Duodenal mucosa (tissue), 2 donors: ENCODE measurements at regions not wholly inside any gene's neighbourhood (a gene's known extent, or its start where the extent isn't known, plus 50 kb on each side); places are given as distances from the start of the nearest gene placed in this dataset.
"Not testable (repeated sequence)": the region's sequence is repeated elsewhere in the genome, so short reads cannot be mapped to it uniquely, and the experiment has no call there.

Experiments used
- H3K27ac ChIP-seq: one replicate; pipeline ENCODE4 v1.7.0; 2013; ENCODE audit warnings: low read depth, low read length
- H3K27me3 ChIP-seq, 2 donors: one replicate each; pipeline ENCODE4 v1.7.0; 2013; ENCODE audit warnings: low read length in 2 of 2, control low read depth in 1 of 2; ENCODE audit not compliant: insufficient read depth in 2 of 2, control insufficient read depth in 1 of 2
- H3K36me3 ChIP-seq, 2 donors: one replicate each; pipeline ENCODE4 v1.7.0; 2013; ENCODE audit warnings: low read length in 2 of 2, control low read depth in 1 of 2; ENCODE audit not compliant: insufficient read depth in 2 of 2, control insufficient read depth in 1 of 2
- H3K4me1 ChIP-seq, 2 donors: one replicate each; pipeline ENCODE4 v1.7.0; 2013; ENCODE audit warnings: low read length in 2 of 2, control low read depth in 1 of 2; ENCODE audit not compliant: insufficient read depth in 2 of 2, control insufficient read depth in 1 of 2
- H3K4me3 ChIP-seq, 2 donors: one replicate each; pipeline ENCODE4 v1.7.0; 2013; ENCODE audit warnings: low read length in 2 of 2, low read depth in 1 of 2
- H3K9ac ChIP-seq, 2 donors: one replicate each; pipeline ENCODE4 v1.7.0; 2013; ENCODE audit warnings: low read length in 2 of 2, low read depth in 1 of 2
- H3K9me3 ChIP-seq, 2 donors: one replicate each; pipeline ENCODE4 v1.7.0; 2013; ENCODE audit warnings: low read length in 2 of 2, control low read depth in 1 of 2; ENCODE audit not compliant: control insufficient read depth in 1 of 2

- H3K9me3 ChIP-seq = no peaks in the 10 kb centered on the region
- H3K27me3 ChIP-seq = no peaks in the 10 kb centered on the region
- H3K27ac ChIP-seq = no peak overlapping the region
- H3K9ac ChIP-seq = no peak overlapping the region
- no peaks in the 10 kb centered on the region for H3K4me1 ChIP-seq
- H3K36me3 ChIP-seq = no peaks in the 10 kb centered on the region
- no peak overlapping the region for H3K4me3 ChIP-seq
Measured at GRCh38 chr17:68693466-68693865, 92.3 kb upstream of the FAM20A start.

DNA sequence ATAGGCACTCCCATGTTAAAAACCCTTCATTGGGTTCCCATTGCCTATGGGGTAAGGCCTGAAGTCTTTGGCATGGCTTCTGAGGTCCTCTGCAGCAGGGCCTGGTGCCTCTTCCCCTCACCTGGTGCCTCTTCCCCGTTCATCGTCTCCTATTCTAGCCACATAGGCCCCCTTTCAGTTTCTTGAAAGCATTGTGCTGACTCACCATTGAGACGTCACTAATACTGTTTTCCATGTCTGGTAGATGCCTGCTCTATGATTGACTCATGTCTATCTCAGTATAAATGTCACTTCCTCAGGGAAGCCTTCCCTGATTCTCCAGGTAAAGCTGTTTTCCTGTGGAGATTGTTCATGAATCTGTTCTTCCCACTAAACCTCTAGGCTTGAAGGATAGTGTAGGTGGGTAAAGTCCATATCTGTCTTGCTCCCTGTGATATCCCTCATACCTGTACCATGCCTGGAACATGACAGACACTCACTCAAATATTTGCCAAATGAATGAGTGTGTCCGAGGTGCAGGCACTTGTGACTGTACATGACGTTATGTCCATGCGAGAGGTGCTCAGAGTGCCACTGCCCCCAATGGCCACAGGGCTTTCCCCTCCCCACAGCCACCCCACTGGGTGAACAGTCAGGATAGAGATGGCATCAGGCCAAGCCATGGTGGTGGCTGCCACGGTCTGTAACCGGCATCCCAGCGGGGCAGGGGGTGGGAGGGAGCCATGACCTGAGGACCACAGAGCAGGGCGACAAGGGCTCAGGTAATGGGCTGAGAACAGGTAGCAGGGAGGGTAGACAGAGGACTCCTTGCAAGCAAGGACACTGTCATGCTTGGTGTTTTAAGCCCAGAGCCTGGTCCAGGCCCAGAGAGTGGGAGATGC, 85.2 kb upstream of the FAM20A start:
- Histone ChIP-seq H3K4me3 (no peak overlapping the region), H3K27ac (no peak overlapping the region), H3K9ac (no peak overlapping the region), H3K4me1 (no peaks in the 10 kb centered on the region), H3K27me3 (no peaks in the 10 kb centered on the region), H3K36me3 (no peaks in the 10 kb centered on the region), H3K9me3 (no peaks in the 10 kb centered on the region)

DNA sequence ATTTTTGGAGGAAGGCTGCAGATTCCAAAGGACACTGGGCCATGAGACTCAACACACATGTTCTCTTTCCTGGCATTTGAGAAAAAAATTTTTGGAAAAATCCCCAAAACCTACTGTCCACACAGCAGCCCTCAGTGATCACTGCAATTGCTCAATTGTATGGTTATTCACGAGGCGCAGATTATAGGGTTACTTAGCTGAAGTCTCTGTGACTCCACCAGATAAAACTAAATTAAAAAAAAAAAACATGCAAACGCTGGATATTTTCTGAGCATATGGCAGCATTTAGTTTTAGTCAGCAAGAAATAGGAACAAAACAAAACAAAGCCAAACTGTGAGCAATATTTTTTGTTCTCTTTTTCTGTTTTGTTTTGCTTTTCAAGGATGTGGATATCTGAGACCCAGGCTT, 83.8 kb upstream of the FAM20A start:
- H3K4me3 ChIP-seq = no peak overlapping the region
- no peak overlapping the region for H3K9ac ChIP-seq
- H3K9me3 ChIP-seq = no peaks in the 10 kb centered on the region
- H3K27ac ChIP-seq = no peak overlapping the region
- H3K27me3 ChIP-seq = no peaks in the 10 kb centered on the region
- H3K4me1 ChIP-seq = no peaks in the 10 kb centered on the region
- H3K36me3 ChIP-seq = no peaks in the 10 kb centered on the region

- Histone ChIP-seq H3K36me3 (no peaks in the 10 kb centered on the region), H3K9ac (no peak overlapping the region), H3K4me3 (no peak overlapping the region), H3K27me3 (no peaks in the 10 kb centered on the region), H3K27ac (no peak overlapping the region), H3K4me1 (no peaks in the 10 kb centered on the region), H3K9me3 (no peaks in the 10 kb centered on the region)
Measured at GRCh38 chr17:68682903-68683302, 81.7 kb upstream of the FAM20A start.

- H3K9me3 ChIP-seq = no peaks in the 10 kb centered on the region
- no peaks in the 10 kb centered on the region for H3K4me1 ChIP-seq
- no peak overlapping the region for H3K4me3 ChIP-seq
- H3K27ac ChIP-seq = no peak overlapping the region
- no peaks in the 10 kb centered on the region for H3K36me3 ChIP-seq
- H3K9ac ChIP-seq = no peak overlapping the region
- no peaks in the 10 kb centered on the region for H3K27me3 ChIP-seq
Measured at GRCh38 chr17:68679882-68680281, 78.7 kb upstream of the FAM20A start.

DNA sequence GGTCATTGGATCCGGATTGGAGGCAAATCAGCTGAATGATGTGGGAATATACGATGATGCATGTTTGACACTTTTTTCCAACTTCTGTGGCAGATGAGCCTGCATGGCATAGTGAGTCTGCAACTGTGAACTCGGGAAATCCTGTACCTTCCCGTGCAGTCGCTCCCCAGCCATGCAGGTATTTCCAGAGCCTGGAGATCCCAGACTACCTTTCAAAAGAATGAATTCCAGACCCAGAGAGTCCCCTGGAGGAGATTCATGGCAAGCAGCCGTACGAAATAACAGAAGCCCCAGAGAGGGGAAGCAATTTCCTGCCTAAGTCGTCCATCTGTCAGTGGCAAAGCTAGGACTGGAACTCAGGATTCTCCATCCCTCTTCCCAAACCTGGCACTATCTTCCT, 75.7 kb upstream of the FAM20A start:
- no peaks in the 10 kb centered on the region for H3K27me3 ChIP-seq
- H3K4me1 ChIP-seq = no peaks in the 10 kb centered on the region
- no peak overlapping the region for H3K27ac ChIP-seq
- H3K36me3 ChIP-seq = no peaks in the 10 kb centered on the region
- no peak overlapping the region for H3K9ac ChIP-seq
- no peaks in the 10 kb centered on the region for H3K9me3 ChIP-seq
- no peak overlapping the region for H3K4me3 ChIP-seq

DNA sequence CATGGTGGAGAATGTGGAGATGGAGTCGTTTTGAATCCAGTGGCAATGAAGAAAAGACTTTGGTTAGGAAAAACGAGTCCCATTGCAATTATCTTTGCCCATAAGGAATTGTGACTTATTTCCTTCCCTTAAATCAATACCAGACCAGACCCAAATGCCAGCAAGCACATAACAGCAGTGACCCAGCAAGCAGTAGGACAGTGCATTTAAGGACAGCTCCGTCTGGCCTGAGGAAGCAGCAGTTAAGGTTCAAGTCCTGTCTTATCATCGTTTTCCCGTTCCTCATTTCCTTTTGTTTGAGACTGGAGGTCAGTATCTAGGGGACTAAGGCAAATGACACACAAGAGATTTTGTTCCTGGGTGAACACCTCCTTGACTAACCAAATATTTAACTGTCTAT, 74.6 kb upstream of the FAM20A start:
- Histone ChIP-seq H3K4me1 (no peaks in the 10 kb centered on the region), H3K27me3 (no peaks in the 10 kb centered on the region), H3K9me3 (no peaks in the 10 kb centered on the region), H3K36me3 (no peaks in the 10 kb centered on the region), H3K4me3 (no peak overlapping the region), H3K27ac (no peak overlapping the region), H3K9ac (no peak overlapping the region)

- no peaks in the 10 kb centered on the region for H3K27me3 ChIP-seq
- no peaks in the 10 kb centered on the region for H3K36me3 ChIP-seq
- no peak overlapping the region for H3K4me3 ChIP-seq
- no peak overlapping the region for H3K9ac ChIP-seq
- H3K4me1 ChIP-seq = no peaks in the 10 kb centered on the region
- no peak overlapping the region for H3K27ac ChIP-seq
- no peaks in the 10 kb centered on the region for H3K9me3 ChIP-seq
Measured at GRCh38 chr17:68674029-68674925, 73.1 kb upstream of the FAM20A start.

DNA sequence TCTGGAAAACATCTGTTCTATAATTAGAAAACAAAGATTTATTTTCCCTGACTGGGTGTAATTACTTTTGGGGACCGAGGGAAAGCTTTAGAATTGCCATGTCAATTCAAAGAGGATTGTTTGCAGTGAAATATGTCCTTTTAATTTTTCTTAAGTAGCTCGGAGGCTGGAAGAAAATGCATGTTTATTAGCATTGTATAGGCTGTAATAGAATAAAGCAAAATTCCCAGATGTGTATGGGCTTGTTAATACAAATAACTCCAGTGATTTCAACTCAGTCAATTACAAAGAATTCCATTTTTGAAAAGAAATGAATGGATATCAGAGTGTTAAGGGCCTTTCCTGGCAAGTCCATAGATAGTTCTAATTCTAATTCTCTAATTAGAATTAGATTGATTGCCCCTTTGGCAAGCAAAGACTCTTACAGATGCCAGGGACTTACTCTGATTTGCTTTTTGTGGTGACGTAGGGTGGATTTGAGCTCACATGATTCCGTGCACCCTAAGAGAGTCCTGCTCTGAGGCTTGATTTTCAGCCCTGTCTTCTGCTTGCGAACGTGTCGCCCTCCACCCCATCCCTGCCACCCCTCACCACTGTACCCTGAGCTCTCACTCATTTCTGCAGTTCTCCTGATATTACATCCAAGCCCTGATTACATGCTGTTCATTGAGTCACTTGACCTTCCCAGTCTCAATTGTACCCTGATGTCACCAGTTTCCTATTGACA, 70.0 kb upstream of the FAM20A start:
- Histone ChIP-seq H3K36me3 (no peaks in the 10 kb centered on the region), H3K9me3 (no peaks in the 10 kb centered on the region), H3K9ac (no peak overlapping the region), H3K4me3 (no peak overlapping the region), H3K4me1 (no peaks in the 10 kb centered on the region), H3K27me3 (no peaks in the 10 kb centered on the region), H3K27ac (no peak overlapping the region)

GRCh38 chr17:68666438-68666837, 65.3 kb upstream of the FAM20A start:
- not testable (repeated sequence) for H3K9me3 ChIP-seq, H3K27me3 ChIP-seq, H3K9ac ChIP-seq, H3K4me3 ChIP-seq, H3K36me3 ChIP-seq, H3K4me1 ChIP-seq, H3K27ac ChIP-seq
